ENCODE measurements at regions not wholly inside any gene's neighbourhood (a gene's known extent, or its start where the extent isn't known, plus 50 kb on each side); places are given as distances from the start of the nearest gene placed in this dataset.

GRCh38 chr16:55008836-55009510 lies 78.3 kb downstream of the IRX5 start:
- TF ChIP-seq, protein P1, sequence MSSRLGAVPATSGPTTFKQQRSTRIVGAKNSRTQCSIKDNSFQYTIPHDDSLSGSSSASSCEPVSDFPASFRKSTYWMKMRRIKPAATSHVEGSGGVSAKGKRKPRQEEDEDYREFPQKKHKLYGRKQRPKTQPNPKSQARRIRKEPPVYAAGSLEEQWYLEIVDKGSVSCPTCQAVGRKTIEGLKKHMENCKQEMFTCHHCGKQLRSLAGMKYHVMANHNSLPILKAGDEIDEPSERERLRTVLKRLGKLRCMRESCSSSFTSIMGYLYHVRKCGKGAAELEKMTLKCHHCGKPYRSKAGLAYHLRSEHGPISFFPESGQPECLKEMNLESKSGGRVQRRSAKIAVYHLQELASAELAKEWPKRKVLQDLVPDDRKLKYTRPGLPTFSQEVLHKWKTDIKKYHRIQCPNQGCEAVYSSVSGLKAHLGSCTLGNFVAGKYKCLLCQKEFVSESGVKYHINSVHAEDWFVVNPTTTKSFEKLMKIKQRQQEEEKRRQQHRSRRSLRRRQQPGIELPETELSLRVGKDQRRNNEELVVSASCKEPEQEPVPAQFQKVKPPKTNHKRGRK (tag; IDR thresholded peaks at IDR 0.05), result no peak
- TF ChIP-seq SRF (CRISPR knock-in tag; IDR thresholded peaks at IDR 0.05), result no peak
- no peak for TF ChIP-seq POLR2A (conservative IDR thresholded peaks at IDR 0.05)
- TF ChIP-seq, protein P2, sequence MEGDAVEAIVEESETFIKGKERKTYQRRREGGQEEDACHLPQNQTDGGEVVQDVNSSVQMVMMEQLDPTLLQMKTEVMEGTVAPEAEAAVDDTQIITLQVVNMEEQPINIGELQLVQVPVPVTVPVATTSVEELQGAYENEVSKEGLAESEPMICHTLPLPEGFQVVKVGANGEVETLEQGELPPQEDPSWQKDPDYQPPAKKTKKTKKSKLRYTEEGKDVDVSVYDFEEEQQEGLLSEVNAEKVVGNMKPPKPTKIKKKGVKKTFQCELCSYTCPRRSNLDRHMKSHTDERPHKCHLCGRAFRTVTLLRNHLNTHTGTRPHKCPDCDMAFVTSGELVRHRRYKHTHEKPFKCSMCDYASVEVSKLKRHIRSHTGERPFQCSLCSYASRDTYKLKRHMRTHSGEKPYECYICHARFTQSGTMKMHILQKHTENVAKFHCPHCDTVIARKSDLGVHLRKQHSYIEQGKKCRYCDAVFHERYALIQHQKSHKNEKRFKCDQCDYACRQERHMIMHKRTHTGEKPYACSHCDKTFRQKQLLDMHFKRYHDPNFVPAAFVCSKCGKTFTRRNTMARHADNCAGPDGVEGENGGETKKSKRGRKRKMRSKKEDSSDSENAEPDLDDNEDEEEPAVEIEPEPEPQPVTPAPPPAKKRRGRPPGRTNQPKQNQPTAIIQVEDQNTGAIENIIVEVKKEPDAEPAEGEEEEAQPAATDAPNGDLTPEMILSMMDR (IDR thresholded peaks at IDR 0.05 in 2 of 3, conservative IDR thresholded peaks at IDR 0.05 in 1 of 3; ENCODE audit: insufficient read depth in 2 of 3, low read depth in 1 of 3, low read length in 3 of 3), result no peak
- TF ChIP-seq NCOA2 (IDR thresholded peaks at IDR 0.05; ENCODE audit: partially characterized antibody in 2 of 2), result no peak
- TF ChIP-seq ZNF274 (IDR thresholded peaks at IDR 0.05; ENCODE audit: borderline replicate concordance, low read depth, low read length), result no peak
- TF ChIP-seq NFYB (IDR thresholded peaks at IDR 0.05; ENCODE audit: extremely low read depth, insufficient read length), result no peak
- TF ChIP-seq EP300 (IDR thresholded peaks at IDR 0.05; ENCODE audit: low read length), result no peak
- TF ChIP-seq, protein P3, sequence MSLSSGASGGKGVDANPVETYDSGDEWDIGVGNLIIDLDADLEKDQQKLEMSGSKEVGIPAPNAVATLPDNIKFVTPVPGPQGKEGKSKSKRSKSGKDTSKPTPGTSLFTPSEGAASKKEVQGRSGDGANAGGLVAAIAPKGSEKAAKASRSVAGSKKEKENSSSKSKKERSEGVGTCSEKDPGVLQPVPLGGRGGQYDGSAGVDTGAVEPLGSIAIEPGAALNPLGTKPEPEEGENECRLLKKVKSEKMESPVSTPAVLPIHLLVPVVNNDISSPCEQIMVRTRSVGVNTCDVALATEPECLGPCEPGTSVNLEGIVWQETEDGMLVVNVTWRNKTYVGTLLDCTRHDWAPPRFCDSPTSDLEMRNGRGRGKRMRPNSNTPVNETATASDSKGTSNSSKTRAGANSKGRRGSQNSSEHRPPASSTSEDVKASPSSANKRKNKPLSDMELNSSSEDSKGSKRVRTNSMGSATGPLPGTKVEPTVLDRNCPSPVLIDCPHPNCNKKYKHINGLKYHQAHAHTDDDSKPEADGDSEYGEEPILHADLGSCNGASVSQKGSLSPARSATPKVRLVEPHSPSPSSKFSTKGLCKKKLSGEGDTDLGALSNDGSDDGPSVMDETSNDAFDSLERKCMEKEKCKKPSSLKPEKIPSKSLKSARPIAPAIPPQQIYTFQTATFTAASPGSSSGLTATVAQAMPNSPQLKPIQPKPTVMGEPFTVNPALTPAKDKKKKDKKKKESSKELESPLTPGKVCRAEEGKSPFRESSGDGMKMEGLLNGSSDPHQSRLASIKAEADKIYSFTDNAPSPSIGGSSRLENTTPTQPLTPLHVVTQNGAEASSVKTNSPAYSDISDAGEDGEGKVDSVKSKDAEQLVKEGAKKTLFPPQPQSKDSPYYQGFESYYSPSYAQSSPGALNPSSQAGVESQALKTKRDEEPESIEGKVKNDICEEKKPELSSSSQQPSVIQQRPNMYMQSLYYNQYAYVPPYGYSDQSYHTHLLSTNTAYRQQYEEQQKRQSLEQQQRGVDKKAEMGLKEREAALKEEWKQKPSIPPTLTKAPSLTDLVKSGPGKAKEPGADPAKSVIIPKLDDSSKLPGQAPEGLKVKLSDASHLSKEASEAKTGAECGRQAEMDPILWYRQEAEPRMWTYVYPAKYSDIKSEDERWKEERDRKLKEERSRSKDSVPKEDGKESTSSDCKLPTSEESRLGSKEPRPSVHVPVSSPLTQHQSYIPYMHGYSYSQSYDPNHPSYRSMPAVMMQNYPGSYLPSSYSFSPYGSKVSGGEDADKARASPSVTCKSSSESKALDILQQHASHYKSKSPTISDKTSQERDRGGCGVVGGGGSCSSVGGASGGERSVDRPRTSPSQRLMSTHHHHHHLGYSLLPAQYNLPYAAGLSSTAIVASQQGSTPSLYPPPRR (CRISPR knock-in tag; IDR thresholded peaks at IDR 0.05; ENCODE audit: borderline replicate concordance), result no peak

Measured in K562 (cell line).